ENCODE measurements at regions not wholly inside any gene's neighbourhood (a gene's known extent, or its start where the extent isn't known, plus 50 kb on each side); places are given as distances from the start of the nearest gene placed in this dataset.

DNA sequence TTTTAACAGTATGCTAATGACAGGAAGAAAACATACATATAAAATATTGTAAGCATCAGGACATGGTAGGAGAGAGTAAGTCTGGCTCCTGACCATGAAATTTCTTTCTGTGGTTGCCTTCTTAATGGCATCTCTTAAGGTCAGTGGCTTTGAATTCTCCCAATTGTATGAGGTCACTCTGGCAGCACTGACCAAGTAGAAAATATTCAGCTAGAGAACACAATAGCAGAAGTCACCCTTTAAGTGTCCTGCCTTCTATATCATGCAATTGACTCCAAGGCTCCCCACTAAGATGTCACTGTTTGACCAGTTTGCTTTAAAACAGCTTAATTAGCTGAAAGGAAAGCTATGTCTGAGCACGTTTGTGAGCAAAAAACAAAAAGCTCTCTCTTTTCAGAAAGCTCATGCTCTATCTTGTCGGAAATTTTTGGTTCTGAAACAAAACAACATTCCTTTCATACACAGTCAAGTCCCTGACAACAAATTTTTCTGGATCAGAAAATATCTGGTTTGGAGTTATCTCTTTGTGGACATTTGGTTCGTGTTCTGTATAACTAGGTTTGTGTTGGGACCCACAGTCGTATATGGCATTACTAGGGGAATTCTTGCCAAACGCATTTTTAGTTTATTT, 120.9 kb upstream of the IFNGR1 start:
- no peak for TF ChIP-seq POLR2A (IDR thresholded peaks at IDR 0.05)
- TF ChIP-seq, protein P1, sequence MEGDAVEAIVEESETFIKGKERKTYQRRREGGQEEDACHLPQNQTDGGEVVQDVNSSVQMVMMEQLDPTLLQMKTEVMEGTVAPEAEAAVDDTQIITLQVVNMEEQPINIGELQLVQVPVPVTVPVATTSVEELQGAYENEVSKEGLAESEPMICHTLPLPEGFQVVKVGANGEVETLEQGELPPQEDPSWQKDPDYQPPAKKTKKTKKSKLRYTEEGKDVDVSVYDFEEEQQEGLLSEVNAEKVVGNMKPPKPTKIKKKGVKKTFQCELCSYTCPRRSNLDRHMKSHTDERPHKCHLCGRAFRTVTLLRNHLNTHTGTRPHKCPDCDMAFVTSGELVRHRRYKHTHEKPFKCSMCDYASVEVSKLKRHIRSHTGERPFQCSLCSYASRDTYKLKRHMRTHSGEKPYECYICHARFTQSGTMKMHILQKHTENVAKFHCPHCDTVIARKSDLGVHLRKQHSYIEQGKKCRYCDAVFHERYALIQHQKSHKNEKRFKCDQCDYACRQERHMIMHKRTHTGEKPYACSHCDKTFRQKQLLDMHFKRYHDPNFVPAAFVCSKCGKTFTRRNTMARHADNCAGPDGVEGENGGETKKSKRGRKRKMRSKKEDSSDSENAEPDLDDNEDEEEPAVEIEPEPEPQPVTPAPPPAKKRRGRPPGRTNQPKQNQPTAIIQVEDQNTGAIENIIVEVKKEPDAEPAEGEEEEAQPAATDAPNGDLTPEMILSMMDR (IDR thresholded peaks at IDR 0.05), result no peak

Data from esophagus squamous epithelium (tissue), 4 donors.